ENCODE measurements at regions not wholly inside any gene's neighbourhood (a gene's known extent, or its start where the extent isn't known, plus 50 kb on each side); places are given as distances from the start of the nearest gene placed in this dataset.

GRCh38 chr15:95416576-95416975 is 913.9 kb upstream of the NR2F2 start:
- Histone ChIP-seq H3K4me3 (no peak overlapping the region), H3K27ac (no peak overlapping the region), H3K4me1 (no peaks in the 10 kb centered on the region), H3K27me3 (no peaks in the 10 kb centered on the region), H3K9me3 (no peaks in the 10 kb centered on the region), H3K36me3 (no peaks in the 10 kb centered on the region)
- WGBS, result 33% methylated on average over 3 of the region's 3 CpGs
- TF ChIP-seq POLR2A (IDR thresholded peaks at IDR 0.05) (no peak), POLR2AphosphoS5 (IDR thresholded peaks at IDR 0.05) (no peak), EP300 (IDR thresholded peaks at IDR 0.05) (no peak)
- TF ChIP-seq, protein P1, sequence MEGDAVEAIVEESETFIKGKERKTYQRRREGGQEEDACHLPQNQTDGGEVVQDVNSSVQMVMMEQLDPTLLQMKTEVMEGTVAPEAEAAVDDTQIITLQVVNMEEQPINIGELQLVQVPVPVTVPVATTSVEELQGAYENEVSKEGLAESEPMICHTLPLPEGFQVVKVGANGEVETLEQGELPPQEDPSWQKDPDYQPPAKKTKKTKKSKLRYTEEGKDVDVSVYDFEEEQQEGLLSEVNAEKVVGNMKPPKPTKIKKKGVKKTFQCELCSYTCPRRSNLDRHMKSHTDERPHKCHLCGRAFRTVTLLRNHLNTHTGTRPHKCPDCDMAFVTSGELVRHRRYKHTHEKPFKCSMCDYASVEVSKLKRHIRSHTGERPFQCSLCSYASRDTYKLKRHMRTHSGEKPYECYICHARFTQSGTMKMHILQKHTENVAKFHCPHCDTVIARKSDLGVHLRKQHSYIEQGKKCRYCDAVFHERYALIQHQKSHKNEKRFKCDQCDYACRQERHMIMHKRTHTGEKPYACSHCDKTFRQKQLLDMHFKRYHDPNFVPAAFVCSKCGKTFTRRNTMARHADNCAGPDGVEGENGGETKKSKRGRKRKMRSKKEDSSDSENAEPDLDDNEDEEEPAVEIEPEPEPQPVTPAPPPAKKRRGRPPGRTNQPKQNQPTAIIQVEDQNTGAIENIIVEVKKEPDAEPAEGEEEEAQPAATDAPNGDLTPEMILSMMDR (IDR thresholded peaks at IDR 0.05), result no peak
- no peak for DNase-seq (ENCODE audit: low spot score in 2 of 2)

DNA sequence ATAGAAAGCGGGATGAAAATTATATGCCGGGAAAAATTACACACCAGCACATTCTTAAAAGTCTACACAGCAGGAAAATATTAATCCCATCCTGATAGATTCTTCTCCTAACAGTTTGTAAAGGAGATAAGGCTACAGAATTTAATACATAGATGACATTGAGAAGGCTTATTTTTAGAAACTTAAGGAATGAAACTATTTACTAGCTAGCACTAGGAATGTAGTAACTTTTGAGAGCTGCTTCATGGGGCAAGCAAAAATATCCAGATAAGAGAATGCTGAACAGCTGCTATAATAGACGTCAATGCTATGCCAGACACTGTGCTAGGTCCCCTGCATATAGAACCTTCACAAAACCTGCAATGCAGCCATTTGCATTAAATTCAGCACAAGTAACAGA is 912.7 kb upstream of the NR2F2 start:
- WGBS, result 81% methylated on average over 3 of the region's 3 CpGs
- Histone ChIP-seq H3K27ac (no peak overlapping the region), H3K4me1 (no peaks in the 10 kb centered on the region), H3K9me3 (peaks cover 3% of the 10 kb centered on the region), H3K27me3 (no peaks in the 10 kb centered on the region), H3K36me3 (no peaks in the 10 kb centered on the region), H3K4me3 (no peak overlapping the region)
- no peak for DNase-seq (ENCODE audit: low spot score in 2 of 2)
- no peak for TF ChIP-seq EP300 (IDR thresholded peaks at IDR 0.05)

DNA sequence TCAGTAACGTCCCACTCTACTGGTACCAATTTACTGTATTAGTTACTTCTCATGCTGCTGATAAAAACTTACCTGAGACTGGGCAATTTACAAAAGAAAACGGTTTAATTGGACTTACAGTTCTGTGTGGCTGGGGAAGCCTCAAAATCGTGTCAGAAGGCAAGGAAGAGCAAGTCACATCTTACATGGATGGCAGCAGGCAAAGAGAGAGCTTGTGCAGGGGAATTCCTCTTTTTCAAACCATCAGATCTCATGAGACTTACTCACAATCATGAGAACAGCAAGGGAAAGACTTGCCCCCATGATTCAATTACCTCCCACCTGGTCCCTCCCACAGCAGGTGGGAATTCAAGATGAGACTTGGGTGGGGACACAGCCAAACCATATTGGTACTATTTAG is 908.2 kb upstream of the NR2F2 start:
- Histone ChIP-seq H3K27me3 (no peaks in the 10 kb centered on the region), H3K4me3 (no peak overlapping the region), H3K27ac (no peak overlapping the region), H3K36me3 (no peaks in the 10 kb centered on the region), H3K4me1 (no peaks in the 10 kb centered on the region), H3K9me3 (peaks cover 5% of the 10 kb centered on the region)
- WGBS, result 63% methylated on average over 3 of the region's 3 CpGs
- TF ChIP-seq, protein P1 (IDR thresholded peaks at IDR 0.05), result no peak
- TF ChIP-seq POLR2AphosphoS5 (IDR thresholded peaks at IDR 0.05) (no peak), EP300 (IDR thresholded peaks at IDR 0.05) (no peak), POLR2A (IDR thresholded peaks at IDR 0.05) (no peak)
- DNase-seq (ENCODE audit: low spot score in 2 of 2), result no peak

- H3K4me3 ChIP-seq, result no peak overlapping the region
Measured at GRCh38 chr15:95425859-95426258, 904.6 kb upstream of the NR2F2 start.

DNA sequence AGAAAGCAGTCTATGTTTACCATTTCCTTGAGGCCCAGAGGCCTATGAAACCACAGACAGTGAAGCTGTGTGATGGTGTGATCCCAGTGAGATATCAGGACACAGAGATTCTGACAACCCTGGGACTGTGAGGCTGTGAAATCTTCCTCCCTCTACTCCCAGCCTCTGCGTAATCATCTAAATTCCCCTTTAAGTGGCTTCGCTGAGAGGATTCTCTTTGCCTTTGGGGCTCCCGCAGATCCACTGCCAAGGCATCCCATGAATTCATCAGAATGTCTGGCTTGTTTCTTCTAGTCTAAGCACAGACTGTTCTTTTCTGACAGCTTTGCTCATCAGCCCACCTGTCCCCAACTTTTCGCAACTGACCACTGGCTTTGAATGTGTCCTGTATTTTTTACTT is 901.2 kb upstream of the NR2F2 start:
- no peak overlapping the region for H3K4me3 ChIP-seq
- 60% methylated on average over 4 of the region's 4 CpGs for WGBS
- TF ChIP-seq, protein P1 (IDR thresholded peaks at IDR 0.05), result no peak
- TF ChIP-seq EP300 (IDR thresholded peaks at IDR 0.05), result peak; percentile 41
- H3K36me3 ChIP-seq, result no peaks in the 10 kb centered on the region
- peaks cover 6% of the 10 kb centered on the region for H3K9me3 ChIP-seq
- no peaks in the 10 kb centered on the region for H3K27me3 ChIP-seq
- no peaks in the 10 kb centered on the region for H3K4me1 ChIP-seq
- no peak overlapping the region for H3K27ac ChIP-seq
- DNase-seq (ENCODE audit: low spot score in 2 of 2), result no peak

More at GRCh38 chr15:95425859-95426258, 904.6 kb upstream of the NR2F2 start:
- DNase-seq (ENCODE audit: low spot score in 2 of 2), result no peak
- Histone ChIP-seq H3K36me3 (no peaks in the 10 kb centered on the region), H3K27ac (no peak overlapping the region), H3K4me1 (no peaks in the 10 kb centered on the region), H3K27me3 (no peaks in the 10 kb centered on the region), H3K9me3 (peaks cover 8% of the 10 kb centered on the region)
- TF ChIP-seq EP300 (IDR thresholded peaks at IDR 0.05), result no peak
- TF ChIP-seq POLR2AphosphoS5 (IDR thresholded peaks at IDR 0.05), result no peak
- TF ChIP-seq, protein P1 (IDR thresholded peaks at IDR 0.05), result no peak
- no peak for TF ChIP-seq POLR2A (IDR thresholded peaks at IDR 0.05)
- WGBS, result 96% methylated on average over 1 of the region's 1 CpG

DNA sequence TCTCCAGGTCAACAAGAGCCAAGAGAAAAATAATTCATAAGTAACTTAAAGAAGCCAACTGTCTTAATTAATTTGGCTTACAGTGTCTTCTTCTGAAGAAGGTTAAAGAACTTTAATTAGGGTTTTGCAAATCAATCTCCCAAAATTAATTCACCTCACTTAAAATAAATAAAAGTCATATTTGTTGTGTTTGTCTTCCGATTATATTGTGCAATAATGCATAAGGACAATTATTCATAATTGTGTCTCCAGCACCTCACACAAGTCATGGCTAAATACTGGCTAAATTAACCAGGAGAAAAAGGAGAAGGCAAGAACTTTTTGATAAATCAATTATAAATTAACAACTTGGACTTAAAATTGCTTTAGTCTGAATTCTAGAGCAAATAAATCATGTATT is 899.0 kb upstream of the NR2F2 start:
- no peaks in the 10 kb centered on the region for H3K36me3 ChIP-seq
- WGBS, result 72% methylated on average over 1 of the region's 1 CpG
- no peak overlapping the region for H3K4me3 ChIP-seq
- TF ChIP-seq, protein P1 (IDR thresholded peaks at IDR 0.05), result no peak
- TF ChIP-seq EP300 (IDR thresholded peaks at IDR 0.05) (no peak), POLR2AphosphoS5 (IDR thresholded peaks at IDR 0.05) (no peak), POLR2A (IDR thresholded peaks at IDR 0.05) (no peak)
- H3K27me3 ChIP-seq, result no peaks in the 10 kb centered on the region
- no peak for DNase-seq (ENCODE audit: low spot score in 2 of 2)
- H3K4me1 ChIP-seq, result no peaks in the 10 kb centered on the region
- H3K9me3 ChIP-seq, result peaks cover 6% of the 10 kb centered on the region
- no peak overlapping the region for H3K27ac ChIP-seq

All from suprapubic skin (tissue), 4 donors.